ENCODE measurements at regions not wholly inside any gene's neighbourhood (a gene's known extent, or its start where the extent isn't known, plus 50 kb on each side); places are given as distances from the start of the nearest gene placed in this dataset.
"Not testable (repeated sequence)": the region's sequence is repeated elsewhere in the genome, so short reads cannot be mapped to it uniquely, and the experiment has no call there.

GRCh38 chr6:126188279-126188909 is 151.5 kb upstream of the CENPW start:
- intact Hi-C loops (cut with DNase I, micrococcal nuclease), result no loop called here

GRCh38 chr6:126195625-126196236 is 144.2 kb upstream of the CENPW start:
- intact Hi-C loops (cut with DNase I, micrococcal nuclease), result no loop called here
- ATAC-seq, result no peak

More at GRCh38 chr6:126188279-126188909, 151.5 kb upstream of the CENPW start:
- DNase-seq (no peak), ATAC-seq (no peak)

GRCh38 chr6:126198631-126199030 is 141.3 kb upstream of the CENPW start:
- peak; percentile 30 for ATAC-seq
- intact Hi-C loops (cut with DNase I, micrococcal nuclease), result no loop called here

More at GRCh38 chr6:126195625-126196236, 144.2 kb upstream of the CENPW start:
- no peak for DNase-seq

GRCh38 chr6:126199466-126199865 is 140.4 kb upstream of the CENPW start:
- DNase-seq (no peak), ATAC-seq (no peak)
- intact Hi-C loops (cut with DNase I, micrococcal nuclease), result no loop called here

More at GRCh38 chr6:126198631-126199030, 141.3 kb upstream of the CENPW start:
- no peak for DNase-seq

GRCh38 chr6:126202707-126203106 is 137.2 kb upstream of the CENPW start:
- DNase-seq, result no peak
- no peak for ATAC-seq
- intact Hi-C loops (cut with DNase I, micrococcal nuclease), result no loop called here

GRCh38 chr6:126204126-126204525 is 135.8 kb upstream of the CENPW start:
- intact Hi-C loops (cut with DNase I, micrococcal nuclease), result no loop called here
- DNase-seq (no peak), ATAC-seq (no peak)

GRCh38 chr6:126204598-126204997 is 135.3 kb upstream of the CENPW start:
- intact Hi-C loops (cut with DNase I, micrococcal nuclease), result no loop called here
- DNase-seq (no peak), ATAC-seq (no peak)

DNA sequence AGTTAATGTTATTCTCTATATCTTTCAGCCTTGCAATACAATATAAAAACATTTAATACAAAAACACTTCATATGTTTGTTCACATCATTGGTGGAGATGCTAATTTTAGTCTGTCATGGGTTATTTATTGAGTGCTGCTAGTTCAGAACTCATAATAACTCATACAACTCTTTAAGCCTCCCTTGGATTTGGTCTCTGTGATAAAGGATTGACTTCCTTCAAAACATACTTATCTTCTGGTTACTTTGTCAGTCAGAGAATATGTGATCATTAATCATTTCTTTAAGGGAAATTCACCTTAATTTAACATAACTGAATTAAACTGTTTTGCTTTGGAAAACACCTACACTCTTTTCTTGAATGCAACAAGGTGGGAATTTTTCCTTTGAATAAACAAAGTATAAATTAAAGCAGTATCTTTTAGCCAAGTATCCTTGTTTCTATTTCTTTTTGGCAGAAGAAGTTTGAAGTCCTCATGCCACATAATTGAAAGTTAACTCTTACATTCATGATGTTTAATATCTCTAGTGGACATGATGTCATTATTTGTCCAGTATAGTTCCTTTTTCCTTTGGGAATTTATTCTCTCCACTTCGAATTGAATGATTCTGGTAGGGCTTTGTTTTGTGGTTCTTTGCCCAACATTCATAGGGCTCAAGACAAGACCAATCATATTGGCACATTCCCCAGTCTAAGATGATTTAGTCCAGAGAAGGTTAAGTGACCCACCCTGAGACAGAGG is 133.2 kb upstream of the CENPW start:
- intact Hi-C loops (cut with DNase I, micrococcal nuclease), result no loop called here

DNA sequence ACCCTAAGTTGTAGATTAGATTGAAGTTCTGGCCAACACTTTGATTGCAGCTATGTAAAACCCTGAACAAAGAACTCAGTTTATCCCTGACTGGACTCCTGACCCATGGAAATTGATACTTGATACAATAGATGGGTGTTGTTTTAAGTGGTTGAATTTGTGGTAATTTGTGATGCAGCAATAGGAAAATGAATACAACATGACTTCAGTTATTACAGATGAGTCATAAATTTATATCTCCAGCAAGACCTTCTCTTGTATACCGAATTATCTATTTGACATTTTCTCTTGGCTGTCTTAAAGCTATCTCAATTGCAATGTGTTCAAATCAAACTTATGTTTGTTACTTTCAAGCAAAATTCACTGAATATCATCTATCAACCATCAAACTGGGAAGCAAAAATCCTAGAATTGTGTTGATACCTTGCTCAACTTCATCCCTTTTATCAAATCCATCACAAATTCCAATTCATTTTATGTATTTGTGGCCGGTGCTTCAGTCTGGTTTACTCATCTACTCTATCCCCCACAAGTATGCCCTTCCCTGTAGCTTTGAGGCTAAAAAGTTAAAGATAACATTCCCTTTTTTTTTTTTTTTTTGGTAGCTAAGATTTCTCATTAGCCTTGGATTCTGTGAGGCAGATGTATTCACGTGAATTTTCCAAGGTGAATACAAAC is 129.4 kb upstream of the CENPW start:
- DNase-seq, result no peak
- ATAC-seq, result no peak
- intact Hi-C loops (cut with DNase I, micrococcal nuclease), result no loop called here

More for the DNA sequence above, 133.2 kb upstream of the CENPW start:
- no peak for DNase-seq
- no peak for ATAC-seq

DNA sequence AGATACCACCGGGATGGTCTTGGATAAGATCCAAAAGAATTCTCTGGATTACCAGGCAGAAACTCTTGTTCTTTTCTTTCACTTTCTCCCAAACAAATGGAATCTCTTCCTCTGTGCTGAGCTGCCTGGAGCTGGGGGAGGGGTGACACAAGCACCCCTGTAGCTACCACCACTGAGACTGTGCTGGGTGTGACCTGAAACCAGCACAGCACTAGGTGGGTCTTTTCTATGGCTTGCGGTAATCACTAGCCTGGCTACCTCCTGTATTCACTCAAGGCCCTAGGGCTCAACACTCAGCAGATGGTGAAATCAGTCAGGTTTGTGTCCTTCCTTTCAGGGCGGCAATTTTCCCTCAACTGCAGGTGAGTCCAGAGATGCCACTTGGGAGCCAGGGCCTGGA is 122.4 kb upstream of the CENPW start:
- ATAC-seq (no peak), DNase-seq (no peak)
- intact Hi-C loops (cut with DNase I, micrococcal nuclease), result no loop called here

GRCh38 chr6:126220901-126221300 is 119.0 kb upstream of the CENPW start:
- ATAC-seq; DNase-seq; intact Hi-C loops (cut with DNase I, micrococcal nuclease): not testable (repeated sequence)

- ATAC-seq, result no peak
- intact Hi-C loops (cut with DNase I, micrococcal nuclease), result no loop called here
- no peak for DNase-seq
Measured at GRCh38 chr6:126227833-126228702, 111.8 kb upstream of the CENPW start.

GRCh38 chr6:126232671-126233070 is 107.2 kb upstream of the CENPW start:
- DNase-seq, result no peak
- no peak for ATAC-seq
- intact Hi-C loops (cut with DNase I, micrococcal nuclease), result no loop called here

DNA sequence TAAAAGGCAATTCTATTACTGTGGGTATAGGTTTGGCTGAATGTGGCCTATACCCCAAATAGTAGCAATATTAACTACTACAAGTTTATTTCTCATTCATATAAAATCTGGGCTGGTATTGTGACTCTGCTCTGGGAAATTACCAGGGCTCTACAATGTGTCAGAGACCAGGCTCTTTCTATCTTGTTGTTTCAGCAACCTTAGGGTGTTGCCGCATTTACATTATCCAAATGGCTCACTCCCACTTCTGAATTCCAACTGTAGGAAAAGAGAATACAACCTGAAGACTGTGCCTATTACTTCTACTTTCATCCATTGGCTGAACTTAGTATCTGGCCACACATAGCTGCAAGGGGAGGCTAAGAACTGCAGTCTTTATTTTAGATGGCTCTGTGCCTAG is 106.7 kb upstream of the CENPW start:
- intact Hi-C loops (cut with DNase I, micrococcal nuclease), result no loop called here
- ATAC-seq, result no peak
- no peak for DNase-seq

DNA sequence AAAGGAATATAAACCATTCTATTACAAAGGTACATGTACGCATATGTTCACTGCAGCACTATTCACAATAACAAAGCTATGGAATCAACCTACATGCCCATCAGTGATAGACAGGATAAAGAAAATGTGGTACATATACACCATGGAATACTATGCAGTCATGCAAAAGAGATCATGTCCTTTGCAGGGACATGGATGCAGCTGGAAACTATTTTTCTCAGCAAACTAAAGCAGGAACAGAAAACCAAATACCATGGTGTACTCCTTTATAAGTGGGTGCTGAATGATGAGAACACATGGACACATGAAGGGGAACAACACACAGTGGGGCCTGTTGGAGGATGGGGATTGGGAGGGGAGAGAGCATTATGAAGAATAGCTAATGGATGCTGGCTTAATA is 104.6 kb upstream of the CENPW start:
- DNase-seq (no peak), ATAC-seq (no peak)
- intact Hi-C loops (cut with DNase I, micrococcal nuclease), result no loop called here

GRCh38 chr6:126245077-126245476 is 94.8 kb upstream of the CENPW start:
- no peak for ATAC-seq
- DNase-seq, result no peak
- intact Hi-C loops (cut with DNase I, micrococcal nuclease), result no loop called here

DNA sequence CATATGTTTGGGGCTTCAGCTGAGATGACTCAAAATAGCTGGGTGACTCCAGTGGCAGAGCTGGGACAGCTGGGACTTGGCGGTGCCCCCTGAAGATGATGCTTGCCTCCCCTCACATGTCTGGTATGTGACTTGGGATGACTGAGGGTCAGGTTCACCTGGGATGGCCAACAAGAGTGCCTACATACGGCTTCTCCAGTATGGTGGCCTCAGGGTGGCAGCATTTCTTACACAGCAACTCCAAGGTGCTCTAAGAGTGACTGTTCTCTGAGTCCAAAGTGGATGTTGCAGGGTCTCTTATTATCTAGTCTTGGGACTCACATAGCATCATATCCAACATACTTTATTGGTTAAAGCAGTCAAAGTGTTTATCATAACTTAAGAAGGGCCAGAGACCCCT is 87.8 kb upstream of the CENPW start:
- intact Hi-C loops (cut with DNase I, micrococcal nuclease), result no loop called here
- DNase-seq, result no peak

DNA sequence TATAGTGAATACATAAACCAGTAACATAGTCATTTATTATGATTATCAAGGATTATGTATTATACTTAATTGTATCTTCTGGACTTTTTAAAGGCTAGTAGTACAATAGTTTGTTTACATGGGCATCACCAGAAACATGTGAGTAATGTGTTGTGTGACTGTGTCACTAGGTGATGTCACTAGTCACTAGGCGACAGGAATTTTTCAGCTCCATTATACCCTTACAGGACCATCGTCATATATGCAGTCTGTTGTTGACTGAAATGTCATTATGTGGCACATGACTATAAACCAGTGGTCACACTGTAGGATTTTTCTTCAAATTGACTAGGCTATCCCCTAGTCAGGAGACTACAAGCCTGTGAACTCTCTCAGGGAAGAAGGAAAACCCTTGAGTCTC is 86.5 kb upstream of the CENPW start:
- DNase-seq, result no peak

More for the DNA sequence above, 87.8 kb upstream of the CENPW start:
- ATAC-seq, result no peak

GRCh38 chr6:126258150-126258549 is 81.8 kb upstream of the CENPW start:
- ATAC-seq (no peak), DNase-seq (no peak)
- intact Hi-C loops (cut with DNase I, micrococcal nuclease), result no loop called here

More for the DNA sequence above, 86.5 kb upstream of the CENPW start:
- no peak for ATAC-seq
- intact Hi-C loops (cut with DNase I, micrococcal nuclease), result no loop called here
